ENCODE measurements at regions not wholly inside any gene's neighbourhood (a gene's known extent, or its start where the extent isn't known, plus 50 kb on each side); places are given as distances from the start of the nearest gene placed in this dataset.

GRCh38 chr1:233445737-233446136, 118.2 kb downstream of the MAP3K21 start:
- H3K4me3 ChIP-seq (ENCODE audit: low read depth, low read length), result no peak overlapping the region
- TF ChIP-seq, protein P1, sequence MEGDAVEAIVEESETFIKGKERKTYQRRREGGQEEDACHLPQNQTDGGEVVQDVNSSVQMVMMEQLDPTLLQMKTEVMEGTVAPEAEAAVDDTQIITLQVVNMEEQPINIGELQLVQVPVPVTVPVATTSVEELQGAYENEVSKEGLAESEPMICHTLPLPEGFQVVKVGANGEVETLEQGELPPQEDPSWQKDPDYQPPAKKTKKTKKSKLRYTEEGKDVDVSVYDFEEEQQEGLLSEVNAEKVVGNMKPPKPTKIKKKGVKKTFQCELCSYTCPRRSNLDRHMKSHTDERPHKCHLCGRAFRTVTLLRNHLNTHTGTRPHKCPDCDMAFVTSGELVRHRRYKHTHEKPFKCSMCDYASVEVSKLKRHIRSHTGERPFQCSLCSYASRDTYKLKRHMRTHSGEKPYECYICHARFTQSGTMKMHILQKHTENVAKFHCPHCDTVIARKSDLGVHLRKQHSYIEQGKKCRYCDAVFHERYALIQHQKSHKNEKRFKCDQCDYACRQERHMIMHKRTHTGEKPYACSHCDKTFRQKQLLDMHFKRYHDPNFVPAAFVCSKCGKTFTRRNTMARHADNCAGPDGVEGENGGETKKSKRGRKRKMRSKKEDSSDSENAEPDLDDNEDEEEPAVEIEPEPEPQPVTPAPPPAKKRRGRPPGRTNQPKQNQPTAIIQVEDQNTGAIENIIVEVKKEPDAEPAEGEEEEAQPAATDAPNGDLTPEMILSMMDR (conservative IDR thresholded peaks at IDR 0.05; ENCODE audit: low read depth, low read length), result no peak
- DNase-seq (ENCODE audit: low read depth), result no peak

- no peak for DNase-seq (ENCODE audit: low read depth)
- H3K4me3 ChIP-seq (ENCODE audit: low read depth, low read length), result no peak overlapping the region
- TF ChIP-seq, protein P1 (conservative IDR thresholded peaks at IDR 0.05; ENCODE audit: low read depth, low read length), result no peak
Observed at GRCh38 chr1:233446935-233447334, 119.4 kb downstream of the MAP3K21 start.

DNA sequence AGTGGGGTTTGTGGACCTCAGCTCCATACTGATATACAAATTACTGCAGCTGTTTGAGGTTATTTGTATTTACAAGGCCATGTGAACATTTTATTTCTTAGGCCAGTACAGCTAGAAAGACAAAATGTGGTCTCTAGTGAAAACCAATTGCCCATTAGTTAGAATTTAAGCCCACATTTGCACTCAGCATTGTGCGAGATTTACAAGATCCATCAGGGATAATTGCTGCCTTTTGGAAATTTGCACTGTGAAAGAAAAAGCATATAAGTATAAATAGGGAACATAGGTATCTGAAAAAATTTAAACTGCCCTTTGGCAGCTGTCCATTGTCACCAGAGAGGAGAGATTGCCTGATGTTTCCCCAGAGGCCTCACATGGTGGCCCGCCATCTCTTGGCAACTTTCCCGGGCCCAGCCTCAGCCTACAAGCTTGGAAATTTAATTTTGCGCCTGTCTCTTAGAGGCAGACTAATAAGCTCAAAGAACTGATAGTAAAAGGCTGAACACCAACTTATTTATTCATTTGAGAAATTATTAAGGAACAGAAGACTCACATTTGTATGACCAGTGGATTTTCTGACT, 120.7 kb downstream of the MAP3K21 start:
- no peak for DNase-seq (ENCODE audit: low read depth)
- TF ChIP-seq, protein P1 (conservative IDR thresholded peaks at IDR 0.05; ENCODE audit: low read depth, low read length), result no peak
- no peak overlapping the region for H3K4me3 ChIP-seq (ENCODE audit: low read depth, low read length)

DNA sequence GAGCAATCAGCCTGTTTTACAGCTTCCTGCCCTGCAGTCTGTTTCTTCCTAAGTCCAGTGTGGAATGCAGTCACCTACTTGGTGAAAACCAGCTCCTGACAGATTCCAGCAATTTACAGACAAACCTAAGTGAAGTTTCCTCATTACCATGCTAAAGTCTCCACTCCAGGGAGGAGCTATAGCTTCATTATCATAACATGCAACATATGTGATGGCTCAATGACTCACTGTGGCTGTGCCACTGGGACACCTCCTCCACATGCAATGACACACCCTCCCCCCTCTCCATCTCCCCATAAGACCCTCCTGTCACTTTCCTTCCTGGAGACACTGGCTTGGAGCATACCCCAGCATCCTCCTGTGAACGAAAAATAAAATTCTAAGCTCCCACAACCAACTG, 125.2 kb downstream of the MAP3K21 start:
- no peak for DNase-seq (ENCODE audit: low read depth)
- no peak overlapping the region for H3K4me3 ChIP-seq (ENCODE audit: low read depth, low read length)
- TF ChIP-seq, protein P1 (conservative IDR thresholded peaks at IDR 0.05; ENCODE audit: low read depth, low read length), result no peak

DNA sequence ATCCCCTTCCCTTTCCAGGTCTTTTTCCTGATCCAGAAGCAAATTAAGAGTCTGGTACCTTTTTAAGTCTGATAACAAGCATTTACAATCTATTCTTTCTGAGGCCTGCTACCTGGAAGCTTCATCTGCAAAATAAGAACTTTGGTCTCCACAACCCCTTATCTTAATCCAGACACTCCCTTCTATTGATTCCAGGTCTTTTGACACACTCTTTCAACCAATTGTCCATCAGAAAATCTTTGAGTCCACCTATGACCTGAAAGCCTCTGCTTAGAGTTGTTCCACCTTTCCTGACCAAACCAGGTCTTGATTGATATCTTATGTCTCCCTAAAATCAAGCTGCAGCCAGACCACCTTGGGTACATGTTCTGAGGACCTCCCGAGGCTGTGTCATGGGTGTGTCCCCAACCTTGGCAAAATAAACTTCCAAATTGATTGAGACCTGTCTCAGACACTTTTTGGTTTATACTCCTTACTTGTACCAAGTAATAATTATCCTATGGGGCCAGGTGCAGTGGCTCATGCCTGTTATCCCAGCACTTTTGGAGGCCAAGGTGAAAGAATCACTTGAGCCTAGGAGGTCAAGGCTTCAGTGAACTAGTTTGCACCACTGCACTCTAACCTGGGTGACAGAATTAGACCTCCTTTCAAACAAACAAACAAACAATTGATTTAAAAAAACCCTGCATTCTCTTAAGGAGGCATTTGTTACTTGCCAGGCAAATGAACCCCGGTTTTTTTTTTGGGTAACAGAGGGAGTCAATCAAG, 126.1 kb downstream of the MAP3K21 start:
- TF ChIP-seq, protein P1 (conservative IDR thresholded peaks at IDR 0.05; ENCODE audit: low read depth, low read length), result no peak
- H3K4me3 ChIP-seq (ENCODE audit: low read depth, low read length), result no peak overlapping the region
- no peak for DNase-seq (ENCODE audit: low read depth)

GRCh38 chr1:233459470-233459945, 132.0 kb downstream of the MAP3K21 start:
- DNase-seq (ENCODE audit: low read depth), result no peak
- TF ChIP-seq, protein P1 (conservative IDR thresholded peaks at IDR 0.05; ENCODE audit: low read depth, low read length), result no peak
- H3K4me3 ChIP-seq (ENCODE audit: low read depth, low read length), result no peak overlapping the region

Measured in epithelial cell of proximal tubule (primary cell).